RWPE2 (cell line): ENCODE measurements at regions not wholly inside any gene's neighbourhood (a gene's known extent, or its start where the extent isn't known, plus 50 kb on each side); places are given as distances from the start of the nearest gene placed in this dataset.
"Not testable (repeated sequence)": the region's sequence is repeated elsewhere in the genome, so short reads cannot be mapped to it uniquely, and the experiment has no call there.

Source experiments
- ATAC-seq: fragments of 200-7000 bp; cut with Tn5 transposase; 3 replicates; pipeline ENCODE4 v1.9.1; 2021; ENCODE audit warnings: low read depth
- DNase-seq: peaks from one replicate; pipeline ENCODE4 v3.0.0-alpha.2; 2020; ENCODE audit warnings: low spot score
- H3K27ac ChIP-seq: fragments of 450-650 bp; 2 replicates; pipeline ENCODE4 v1.5.1; 2017; ENCODE audit warnings: mild to moderate bottlenecking; ENCODE audit not compliant: poor library complexity, severe bottlenecking
- H3K27me3 ChIP-seq: fragments of 250-450 bp; sonication (Bioruptor Pico); 2 replicates; pipeline ENCODE4 v1.5.1; 2021; ENCODE audit warnings: mild to moderate bottlenecking, moderate library complexity; ENCODE audit not compliant: insufficient read depth, poor library complexity, severe bottlenecking
- H3K36me3 ChIP-seq: fragments of 250-450 bp; sonication (Bioruptor Pico); 2 replicates; pipeline ENCODE4 v1.5.1; 2020; ENCODE audit warnings: low read depth, mild to moderate bottlenecking, moderate library complexity
- H3K4me1 ChIP-seq: fragments of 250-450 bp; sonication (Bioruptor Pico); 2 replicates; pipeline ENCODE4 v1.5.1; 2021; ENCODE audit warnings: mild to moderate bottlenecking, moderate library complexity; ENCODE audit not compliant: insufficient read depth, poor library complexity, severe bottlenecking
- H3K4me3 ChIP-seq: fragments of 250-450 bp; sonication (Bioruptor Pico); 2 replicates; pipeline ENCODE4 v1.5.1; 2021; ENCODE audit warnings: mild to moderate bottlenecking, moderate library complexity; ENCODE audit not compliant: severe bottlenecking
- H3K9me3 ChIP-seq: fragments of 250-450 bp; sonication (Bioruptor Pico); 2 replicates; pipeline ENCODE4 v1.5.1; 2021; ENCODE audit warnings: mild to moderate bottlenecking, moderate library complexity; ENCODE audit not compliant: severe bottlenecking
- TF ChIP-seq, protein P1 (sequence below): fragments of 450-650 bp; IDR thresholded peaks from one replicate; pipeline ENCODE4 v1.5.1; 2017; ENCODE audit warnings: mild to moderate bottlenecking, moderate library complexity; ENCODE audit not compliant: poor library complexity, severe bottlenecking

DNA sequence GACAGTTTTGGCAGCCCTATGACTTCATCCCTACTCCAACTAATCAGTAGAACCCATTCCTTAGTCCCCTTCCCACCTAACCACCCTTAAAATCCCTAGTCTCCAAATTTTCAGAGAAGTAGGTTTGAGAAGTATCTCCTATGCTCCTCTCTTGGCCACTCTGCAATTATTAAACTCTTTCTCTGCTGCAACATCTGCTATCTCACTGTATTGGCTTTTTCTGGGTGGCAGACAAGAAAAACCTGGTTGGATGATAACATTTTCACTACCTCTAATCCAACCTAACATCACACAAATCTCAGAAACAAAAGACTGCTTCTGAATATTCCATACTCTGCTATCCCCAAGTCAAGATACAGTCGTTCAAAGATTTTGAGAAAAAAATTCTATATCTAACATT, 542.4 kb upstream of the SOX9 start:
- ATAC-seq, result no peak
- TF ChIP-seq, protein P1, sequence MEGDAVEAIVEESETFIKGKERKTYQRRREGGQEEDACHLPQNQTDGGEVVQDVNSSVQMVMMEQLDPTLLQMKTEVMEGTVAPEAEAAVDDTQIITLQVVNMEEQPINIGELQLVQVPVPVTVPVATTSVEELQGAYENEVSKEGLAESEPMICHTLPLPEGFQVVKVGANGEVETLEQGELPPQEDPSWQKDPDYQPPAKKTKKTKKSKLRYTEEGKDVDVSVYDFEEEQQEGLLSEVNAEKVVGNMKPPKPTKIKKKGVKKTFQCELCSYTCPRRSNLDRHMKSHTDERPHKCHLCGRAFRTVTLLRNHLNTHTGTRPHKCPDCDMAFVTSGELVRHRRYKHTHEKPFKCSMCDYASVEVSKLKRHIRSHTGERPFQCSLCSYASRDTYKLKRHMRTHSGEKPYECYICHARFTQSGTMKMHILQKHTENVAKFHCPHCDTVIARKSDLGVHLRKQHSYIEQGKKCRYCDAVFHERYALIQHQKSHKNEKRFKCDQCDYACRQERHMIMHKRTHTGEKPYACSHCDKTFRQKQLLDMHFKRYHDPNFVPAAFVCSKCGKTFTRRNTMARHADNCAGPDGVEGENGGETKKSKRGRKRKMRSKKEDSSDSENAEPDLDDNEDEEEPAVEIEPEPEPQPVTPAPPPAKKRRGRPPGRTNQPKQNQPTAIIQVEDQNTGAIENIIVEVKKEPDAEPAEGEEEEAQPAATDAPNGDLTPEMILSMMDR, result no peak

DNA sequence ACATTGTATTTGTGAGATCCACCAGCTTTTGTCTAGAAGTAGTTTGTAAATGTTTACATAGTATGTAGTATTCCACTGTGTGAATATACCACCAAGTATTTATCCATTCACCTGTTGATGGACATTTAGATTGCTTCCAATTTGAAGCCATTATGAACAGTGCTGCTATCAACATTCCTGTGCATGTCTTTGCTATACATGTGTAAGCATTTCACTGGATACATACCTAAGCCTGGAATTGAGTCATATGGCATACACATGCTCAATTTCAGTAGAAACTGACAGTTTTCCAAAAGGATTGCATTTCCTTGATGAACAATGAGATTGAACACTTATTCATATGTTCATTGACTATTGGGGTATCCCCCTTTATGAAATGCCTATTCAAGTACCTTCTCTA, 540.6 kb upstream of the SOX9 start:
- H3K9me3 ChIP-seq, result peaks cover 3% of the 10 kb centered on the region
- ATAC-seq, result peak; percentile 42; the same call in 1 of the 3 replicates
- no peak overlapping the region for H3K27ac ChIP-seq
- H3K4me3 ChIP-seq, result no peak overlapping the region
- DNase-seq, result no peak
- H3K36me3 ChIP-seq, result no peaks in the 10 kb centered on the region
- no peaks in the 10 kb centered on the region for H3K27me3 ChIP-seq
- TF ChIP-seq, protein P1, result no peak
- H3K4me1 ChIP-seq, result no peaks in the 10 kb centered on the region

More for the DNA sequence above, 542.4 kb upstream of the SOX9 start:
- DNase-seq, result no peak
- Histone ChIP-seq H3K4me1 (no peaks in the 10 kb centered on the region), H3K27me3 (no peaks in the 10 kb centered on the region), H3K9me3 (peaks cover 3% of the 10 kb centered on the region), H3K27ac (no peak overlapping the region), H3K36me3 (no peaks in the 10 kb centered on the region), H3K4me3 (no peak overlapping the region)

DNA sequence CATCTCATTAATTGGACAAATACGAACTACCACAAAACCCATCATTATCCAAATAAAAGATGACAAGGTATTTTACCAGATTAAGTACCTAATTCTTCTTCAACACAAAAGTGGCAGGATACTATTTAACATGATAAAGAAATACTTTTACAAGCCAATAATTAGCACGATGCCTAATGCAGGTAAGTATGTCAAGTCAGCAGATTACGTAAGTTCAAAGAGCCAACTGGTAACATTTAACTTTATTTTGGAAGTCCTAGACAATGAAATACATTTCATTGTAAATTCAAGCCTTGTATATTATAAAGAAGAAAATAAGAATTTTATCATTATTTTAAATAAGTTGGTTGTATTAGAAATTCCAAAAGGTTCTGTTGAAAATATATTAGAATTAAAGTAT, 535.3 kb upstream of the SOX9 start:
- DNase-seq (no peak), ATAC-seq (no peak)
- TF ChIP-seq, protein P1, result no peak
- H3K36me3 ChIP-seq, result no peaks in the 10 kb centered on the region
- no peaks in the 10 kb centered on the region for H3K27me3 ChIP-seq
- H3K9me3 ChIP-seq, result no peaks in the 10 kb centered on the region
- no peak overlapping the region for H3K4me3 ChIP-seq
- H3K4me1 ChIP-seq, result no peaks in the 10 kb centered on the region
- H3K27ac ChIP-seq, result no peak overlapping the region

GRCh38 chr17:71592431-71592830, 528.4 kb upstream of the SOX9 start:
- Histone ChIP-seq H3K9me3 (no peaks in the 10 kb centered on the region), H3K27me3 (no peaks in the 10 kb centered on the region), H3K4me1 (no peaks in the 10 kb centered on the region), H3K36me3 (no peaks in the 10 kb centered on the region), H3K4me3 (no peak overlapping the region), H3K27ac (no peak overlapping the region)
- TF ChIP-seq, protein P1, result no peak
- ATAC-seq (no peak), DNase-seq (no peak)

GRCh38 chr17:71593078-71593477, 527.7 kb upstream of the SOX9 start:
- TF ChIP-seq, protein P1, result no peak
- DNase-seq, result no peak

GRCh38 chr17:71599583-71599982, 521.2 kb upstream of the SOX9 start:
- H3K27me3 ChIP-seq, H3K9me3 ChIP-seq, DNase-seq, ATAC-seq, H3K27ac ChIP-seq, H3K36me3 ChIP-seq, H3K4me3 ChIP-seq, H3K4me1 ChIP-seq: not testable (repeated sequence)

More at GRCh38 chr17:71593078-71593477, 527.7 kb upstream of the SOX9 start:
- Histone ChIP-seq H3K27me3 (no peaks in the 10 kb centered on the region), H3K36me3 (no peaks in the 10 kb centered on the region), H3K4me1 (no peaks in the 10 kb centered on the region), H3K4me3 (no peak overlapping the region), H3K27ac (no peak overlapping the region), H3K9me3 (no peaks in the 10 kb centered on the region)
- no peak for ATAC-seq
